ENCODE measurements at regions not wholly inside any gene's neighbourhood (a gene's known extent, or its start where the extent isn't known, plus 50 kb on each side); places are given as distances from the start of the nearest gene placed in this dataset.

DNA sequence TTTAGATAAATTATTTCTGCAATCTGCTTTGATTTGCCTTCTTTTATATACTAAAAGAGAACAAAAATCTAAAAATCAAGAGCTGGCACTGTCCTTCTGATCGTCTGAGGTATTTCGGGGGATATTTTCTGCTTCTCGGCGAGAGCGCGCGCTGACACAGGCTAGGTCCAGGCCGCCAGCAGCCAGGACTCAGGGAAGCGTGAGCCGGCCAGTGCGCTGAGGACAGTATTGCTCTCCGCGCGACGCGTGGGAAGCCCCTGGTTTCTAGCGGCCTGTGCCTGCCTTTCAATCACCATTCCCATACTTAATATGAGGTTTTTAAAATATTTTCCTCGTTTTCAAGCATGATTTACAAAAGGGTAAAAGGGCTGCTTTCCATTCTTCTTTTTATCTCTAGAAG, 307.3 kb upstream of the IRX1 start:
- Histone ChIP-seq H3K9me3 (ENCODE audit: insufficient read depth, low read length, severe bottlenecking) (no peaks in the 10 kb centered on the region), H4K20me1 (ENCODE audit: insufficient read depth, low read length) (no peaks in the 10 kb centered on the region), H3K4me1 (ENCODE audit: insufficient read depth, low read length) (no peaks in the 10 kb centered on the region), H3K27me3 (ENCODE audit: insufficient read depth, low read length, poor library complexity) (no peaks in the 10 kb centered on the region), H3K27ac (ENCODE audit: low read length) (no peak overlapping the region), H2AFZ (ENCODE audit: low read depth, low read length) (no peak overlapping the region), H3K79me2 (ENCODE audit: insufficient read depth, low read length) (no peaks in the 10 kb centered on the region), H3K36me3 (ENCODE audit: insufficient read depth, low read length) (no peaks in the 10 kb centered on the region), H3K4me2 (ENCODE audit: insufficient read depth, low read length) (no peak overlapping the region), H3K9ac (ENCODE audit: low read depth, low read length) (no peak overlapping the region), H3K4me3 (ENCODE audit: low read depth in 1 of 2, low read length in 2 of 2) (no peak overlapping the region)
- DNase-seq (no peak), ATAC-seq (ENCODE audit: insufficient read depth, low read depth) (no peak)
- TF ChIP-seq EZH2 (IDR thresholded peaks at IDR 0.05; ENCODE audit: borderline replicate concordance, low read depth, low read length, severe bottlenecking) = no peak
- TF ChIP-seq, protein P1, sequence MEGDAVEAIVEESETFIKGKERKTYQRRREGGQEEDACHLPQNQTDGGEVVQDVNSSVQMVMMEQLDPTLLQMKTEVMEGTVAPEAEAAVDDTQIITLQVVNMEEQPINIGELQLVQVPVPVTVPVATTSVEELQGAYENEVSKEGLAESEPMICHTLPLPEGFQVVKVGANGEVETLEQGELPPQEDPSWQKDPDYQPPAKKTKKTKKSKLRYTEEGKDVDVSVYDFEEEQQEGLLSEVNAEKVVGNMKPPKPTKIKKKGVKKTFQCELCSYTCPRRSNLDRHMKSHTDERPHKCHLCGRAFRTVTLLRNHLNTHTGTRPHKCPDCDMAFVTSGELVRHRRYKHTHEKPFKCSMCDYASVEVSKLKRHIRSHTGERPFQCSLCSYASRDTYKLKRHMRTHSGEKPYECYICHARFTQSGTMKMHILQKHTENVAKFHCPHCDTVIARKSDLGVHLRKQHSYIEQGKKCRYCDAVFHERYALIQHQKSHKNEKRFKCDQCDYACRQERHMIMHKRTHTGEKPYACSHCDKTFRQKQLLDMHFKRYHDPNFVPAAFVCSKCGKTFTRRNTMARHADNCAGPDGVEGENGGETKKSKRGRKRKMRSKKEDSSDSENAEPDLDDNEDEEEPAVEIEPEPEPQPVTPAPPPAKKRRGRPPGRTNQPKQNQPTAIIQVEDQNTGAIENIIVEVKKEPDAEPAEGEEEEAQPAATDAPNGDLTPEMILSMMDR (IDR thresholded peaks at IDR 0.05; ENCODE audit: borderline replicate concordance, extremely low read depth, low read length, poor library complexity, severe bottlenecking) = no peak

DNA sequence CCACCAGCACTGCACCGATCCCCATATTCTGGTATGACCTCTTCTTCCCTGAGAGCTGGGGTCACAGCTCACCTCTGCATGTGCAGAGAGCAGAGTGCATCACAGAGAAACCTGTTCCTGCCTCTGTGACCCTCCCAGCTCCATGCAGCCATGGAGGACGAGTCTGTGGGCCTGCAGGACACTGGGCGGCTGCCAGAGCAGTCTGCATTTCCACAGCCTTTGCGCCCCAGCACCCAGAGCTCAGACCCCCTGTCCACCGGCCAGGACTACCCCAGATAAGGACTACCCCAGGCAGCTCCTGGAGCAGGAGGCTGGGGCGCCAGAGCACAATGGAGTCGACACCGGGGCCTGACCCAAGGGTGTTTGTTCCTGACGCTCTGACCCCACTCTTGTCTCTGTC, 308.1 kb upstream of the IRX1 start:
- ATAC-seq (ENCODE audit: insufficient read depth, low read depth) (no peak), DNase-seq (no peak)
- no peak overlapping the region for H3K4me2 ChIP-seq (ENCODE audit: insufficient read depth, low read length)
- H3K36me3 ChIP-seq (ENCODE audit: insufficient read depth, low read length) = no peaks in the 10 kb centered on the region
- H3K79me2 ChIP-seq (ENCODE audit: insufficient read depth, low read length) = no peaks in the 10 kb centered on the region
- H3K4me1 ChIP-seq (ENCODE audit: insufficient read depth, low read length) = no peaks in the 10 kb centered on the region
- H3K9me3 ChIP-seq (ENCODE audit: insufficient read depth, low read length, severe bottlenecking) = no peaks in the 10 kb centered on the region
- no peaks in the 10 kb centered on the region for H3K27me3 ChIP-seq (ENCODE audit: insufficient read depth, low read length, poor library complexity)
- no peaks in the 10 kb centered on the region for H4K20me1 ChIP-seq (ENCODE audit: insufficient read depth, low read length)
- H3K9ac ChIP-seq (ENCODE audit: low read depth, low read length) = no peak overlapping the region
- TF ChIP-seq EZH2 (IDR thresholded peaks at IDR 0.05; ENCODE audit: borderline replicate concordance, low read depth, low read length, severe bottlenecking) = no peak
- TF ChIP-seq, protein P1 (IDR thresholded peaks at IDR 0.05; ENCODE audit: borderline replicate concordance, extremely low read depth, low read length, poor library complexity, severe bottlenecking) = no peak
- no peak overlapping the region for H3K4me3 ChIP-seq (ENCODE audit: low read depth in 1 of 2, low read length in 2 of 2)
- no peak overlapping the region for H3K27ac ChIP-seq (ENCODE audit: low read length)
- H2AFZ ChIP-seq (ENCODE audit: low read depth, low read length) = no peak overlapping the region

DNA sequence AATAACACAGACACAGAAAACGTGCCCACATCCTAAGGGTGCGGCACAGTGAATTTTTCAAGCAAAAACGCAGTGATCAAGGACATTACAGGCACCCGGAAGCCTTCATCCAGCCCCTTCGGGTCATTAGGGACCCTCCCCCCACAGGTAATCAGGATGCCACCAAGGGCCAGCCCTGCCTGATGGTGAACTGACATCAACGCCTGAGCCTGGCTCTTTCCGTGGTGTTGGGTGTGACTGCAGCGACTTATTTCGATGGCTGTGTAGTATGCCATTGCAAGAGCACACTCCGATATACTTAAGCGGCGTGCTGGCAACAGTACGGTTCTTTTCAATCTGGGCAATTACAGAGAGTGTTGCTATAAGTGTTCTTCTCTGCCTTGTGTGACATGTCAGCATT, 310.0 kb upstream of the IRX1 start:
- Histone ChIP-seq H2AFZ (ENCODE audit: low read depth, low read length) (no peak overlapping the region), H3K4me2 (ENCODE audit: insufficient read depth, low read length) (no peak overlapping the region), H3K36me3 (ENCODE audit: insufficient read depth, low read length) (no peaks in the 10 kb centered on the region), H3K9me3 (ENCODE audit: insufficient read depth, low read length, severe bottlenecking) (no peaks in the 10 kb centered on the region), H3K4me1 (ENCODE audit: insufficient read depth, low read length) (no peaks in the 10 kb centered on the region), H3K79me2 (ENCODE audit: insufficient read depth, low read length) (no peaks in the 10 kb centered on the region), H3K27me3 (ENCODE audit: insufficient read depth, low read length, poor library complexity) (no peaks in the 10 kb centered on the region), H4K20me1 (ENCODE audit: insufficient read depth, low read length) (no peaks in the 10 kb centered on the region), H3K4me3 (ENCODE audit: low read depth in 1 of 2, low read length in 2 of 2) (no peak overlapping the region), H3K27ac (ENCODE audit: low read length) (no peak overlapping the region), H3K9ac (ENCODE audit: low read depth, low read length) (no peak overlapping the region)
- no peak for ATAC-seq (ENCODE audit: insufficient read depth, low read depth)
- no peak for DNase-seq
- TF ChIP-seq, protein P1 (IDR thresholded peaks at IDR 0.05; ENCODE audit: borderline replicate concordance, extremely low read depth, low read length, poor library complexity, severe bottlenecking) = no peak
- no peak for TF ChIP-seq EZH2 (IDR thresholded peaks at IDR 0.05; ENCODE audit: borderline replicate concordance, low read depth, low read length, severe bottlenecking)

DNA sequence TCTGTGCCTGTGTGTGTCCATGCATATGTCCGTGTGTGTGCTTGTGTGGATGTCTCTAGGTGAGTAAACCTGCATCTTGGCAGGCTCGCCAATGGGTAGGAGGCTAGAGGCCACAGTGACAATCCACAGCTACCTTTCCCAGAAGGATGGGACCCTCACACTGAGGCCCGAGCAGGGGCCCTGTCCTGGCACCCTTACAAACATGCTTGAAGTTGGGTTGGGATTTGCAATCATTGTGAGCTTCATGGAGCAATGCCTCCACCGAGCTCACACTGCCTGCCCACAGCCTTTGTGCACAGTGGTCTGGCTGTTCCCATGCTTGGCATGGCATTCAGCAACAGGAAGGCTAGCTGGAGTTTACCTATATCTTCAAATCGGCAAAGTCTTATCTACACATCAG, 311.1 kb upstream of the IRX1 start:
- no peaks in the 10 kb centered on the region for H3K9me3 ChIP-seq (ENCODE audit: insufficient read depth, low read length, severe bottlenecking)
- no peak overlapping the region for H3K9ac ChIP-seq (ENCODE audit: low read depth, low read length)
- no peak for ATAC-seq (ENCODE audit: insufficient read depth, low read depth)
- no peak overlapping the region for H2AFZ ChIP-seq (ENCODE audit: low read depth, low read length)
- no peak overlapping the region for H3K4me3 ChIP-seq (ENCODE audit: low read depth in 1 of 2, low read length in 2 of 2)
- no peaks in the 10 kb centered on the region for H3K79me2 ChIP-seq (ENCODE audit: insufficient read depth, low read length)
- H3K36me3 ChIP-seq (ENCODE audit: insufficient read depth, low read length) = no peaks in the 10 kb centered on the region
- DNase-seq = no peak
- H4K20me1 ChIP-seq (ENCODE audit: insufficient read depth, low read length) = no peaks in the 10 kb centered on the region
- no peak overlapping the region for H3K4me2 ChIP-seq (ENCODE audit: insufficient read depth, low read length)
- no peaks in the 10 kb centered on the region for H3K4me1 ChIP-seq (ENCODE audit: insufficient read depth, low read length)
- no peaks in the 10 kb centered on the region for H3K27me3 ChIP-seq (ENCODE audit: insufficient read depth, low read length, poor library complexity)
- TF ChIP-seq EZH2 (IDR thresholded peaks at IDR 0.05; ENCODE audit: borderline replicate concordance, low read depth, low read length, severe bottlenecking) = no peak
- TF ChIP-seq, protein P1 (IDR thresholded peaks at IDR 0.05; ENCODE audit: borderline replicate concordance, extremely low read depth, low read length, poor library complexity, severe bottlenecking) = no peak
- H3K27ac ChIP-seq (ENCODE audit: low read length) = no peak overlapping the region

All from DND-41 (cell line).